ENCODE measurements at regions not wholly inside any gene's neighbourhood (a gene's known extent, or its start where the extent isn't known, plus 50 kb on each side); places are given as distances from the start of the nearest gene placed in this dataset.

DNA sequence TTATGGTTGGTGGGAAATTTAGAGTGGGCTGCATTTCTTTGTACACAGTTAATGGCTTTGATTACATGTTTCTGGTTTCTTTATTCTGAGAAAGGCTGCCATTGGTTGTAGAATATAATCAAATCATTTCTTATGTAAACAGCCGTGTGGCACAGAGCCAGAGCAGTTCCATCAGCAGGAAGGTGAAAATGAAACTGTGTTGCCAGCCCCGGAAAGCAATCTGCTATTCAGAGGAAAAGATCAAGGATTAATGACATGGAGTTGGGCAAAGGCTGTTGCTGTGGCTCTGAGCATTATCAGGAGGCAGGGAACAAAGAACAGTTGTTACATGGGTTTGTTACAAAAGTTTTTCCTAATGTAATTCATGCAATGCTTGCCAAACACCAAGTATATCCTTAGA is 74.2 kb upstream of the ZNF716 start:
- Histone ChIP-seq H3K27me3 (ENCODE audit: control insufficient read depth, insufficient read depth, low read length) (no peaks in the 10 kb centered on the region), H3K4me3 (ENCODE audit: low read depth, low read length) (no peak overlapping the region), H3K36me3 (ENCODE audit: control insufficient read depth, insufficient read depth, low read length) (no peaks in the 10 kb centered on the region)
- DNase-seq (ENCODE audit: low read depth) (no peak), FAIRE-seq (no peak)
- TF ChIP-seq, protein P1, sequence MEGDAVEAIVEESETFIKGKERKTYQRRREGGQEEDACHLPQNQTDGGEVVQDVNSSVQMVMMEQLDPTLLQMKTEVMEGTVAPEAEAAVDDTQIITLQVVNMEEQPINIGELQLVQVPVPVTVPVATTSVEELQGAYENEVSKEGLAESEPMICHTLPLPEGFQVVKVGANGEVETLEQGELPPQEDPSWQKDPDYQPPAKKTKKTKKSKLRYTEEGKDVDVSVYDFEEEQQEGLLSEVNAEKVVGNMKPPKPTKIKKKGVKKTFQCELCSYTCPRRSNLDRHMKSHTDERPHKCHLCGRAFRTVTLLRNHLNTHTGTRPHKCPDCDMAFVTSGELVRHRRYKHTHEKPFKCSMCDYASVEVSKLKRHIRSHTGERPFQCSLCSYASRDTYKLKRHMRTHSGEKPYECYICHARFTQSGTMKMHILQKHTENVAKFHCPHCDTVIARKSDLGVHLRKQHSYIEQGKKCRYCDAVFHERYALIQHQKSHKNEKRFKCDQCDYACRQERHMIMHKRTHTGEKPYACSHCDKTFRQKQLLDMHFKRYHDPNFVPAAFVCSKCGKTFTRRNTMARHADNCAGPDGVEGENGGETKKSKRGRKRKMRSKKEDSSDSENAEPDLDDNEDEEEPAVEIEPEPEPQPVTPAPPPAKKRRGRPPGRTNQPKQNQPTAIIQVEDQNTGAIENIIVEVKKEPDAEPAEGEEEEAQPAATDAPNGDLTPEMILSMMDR (IDR thresholded peaks at IDR 0.05; ENCODE audit: insufficient read depth, low read length, severe bottlenecking): no peak

- Histone ChIP-seq H3K27me3 (ENCODE audit: control insufficient read depth, insufficient read depth, low read length) (no peaks in the 10 kb centered on the region), H3K4me3 (ENCODE audit: low read depth, low read length) (no peak overlapping the region), H3K36me3 (ENCODE audit: control insufficient read depth, insufficient read depth, low read length) (no peaks in the 10 kb centered on the region)
- DNase-seq (ENCODE audit: low read depth): no peak
- FAIRE-seq: no peak
- TF ChIP-seq, protein P1 (IDR thresholded peaks at IDR 0.05; ENCODE audit: insufficient read depth, low read length, severe bottlenecking): no peak
Measured at GRCh38 chr7:57381581-57381980, 68.4 kb upstream of the ZNF716 start.

GRCh38 chr7:57384380-57384779 is 65.6 kb upstream of the ZNF716 start:
- Histone ChIP-seq H3K27me3 (ENCODE audit: control insufficient read depth, insufficient read depth, low read length) (no peaks in the 10 kb centered on the region), H3K4me3 (ENCODE audit: low read depth, low read length) (no peak overlapping the region), H3K36me3 (ENCODE audit: control insufficient read depth, insufficient read depth, low read length) (no peaks in the 10 kb centered on the region)
- no peak for DNase-seq (ENCODE audit: low read depth)
- TF ChIP-seq, protein P1 (IDR thresholded peaks at IDR 0.05; ENCODE audit: insufficient read depth, low read length, severe bottlenecking): no peak
- FAIRE-seq: no peak

DNA sequence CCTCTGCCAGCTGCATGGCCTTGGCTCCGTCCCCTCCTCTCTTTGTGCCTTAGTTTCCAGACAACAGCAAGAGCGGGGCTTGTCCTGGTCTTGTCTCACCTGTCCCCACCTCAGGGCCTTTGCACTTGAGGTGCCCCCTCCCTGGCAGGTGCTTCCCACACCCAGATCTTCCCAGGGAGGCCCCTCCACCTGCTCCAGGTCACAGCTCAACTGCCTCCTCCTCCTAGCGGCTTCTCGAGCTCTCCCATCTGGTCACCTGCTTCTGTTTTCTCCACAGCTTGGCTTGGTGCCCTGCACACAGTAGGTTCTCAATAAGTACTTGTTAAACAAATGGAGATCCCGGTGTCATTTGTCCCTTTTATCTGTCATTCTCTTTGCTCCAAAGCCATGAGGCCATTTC is 64.3 kb upstream of the ZNF716 start:
- TF ChIP-seq, protein P1 (IDR thresholded peaks at IDR 0.05; ENCODE audit: insufficient read depth, low read length, severe bottlenecking): no peak
- Histone ChIP-seq H3K4me3 (ENCODE audit: low read depth, low read length) (no peak overlapping the region), H3K27me3 (ENCODE audit: control insufficient read depth, insufficient read depth, low read length) (no peaks in the 10 kb centered on the region), H3K36me3 (ENCODE audit: control insufficient read depth, insufficient read depth, low read length) (no peaks in the 10 kb centered on the region)
- DNase-seq (ENCODE audit: low read depth) (no peak), FAIRE-seq (no peak)

GRCh38 chr7:57388761-57389160 is 61.2 kb upstream of the ZNF716 start:
- H3K4me3 ChIP-seq (ENCODE audit: low read depth, low read length): no peak overlapping the region
- no peaks in the 10 kb centered on the region for H3K36me3 ChIP-seq (ENCODE audit: control insufficient read depth, insufficient read depth, low read length)
- TF ChIP-seq, protein P1 (IDR thresholded peaks at IDR 0.05; ENCODE audit: insufficient read depth, low read length, severe bottlenecking): no peak
- no peaks in the 10 kb centered on the region for H3K27me3 ChIP-seq (ENCODE audit: control insufficient read depth, insufficient read depth, low read length)
- DNase-seq (ENCODE audit: low read depth): no peak
- FAIRE-seq: no peak

DNA sequence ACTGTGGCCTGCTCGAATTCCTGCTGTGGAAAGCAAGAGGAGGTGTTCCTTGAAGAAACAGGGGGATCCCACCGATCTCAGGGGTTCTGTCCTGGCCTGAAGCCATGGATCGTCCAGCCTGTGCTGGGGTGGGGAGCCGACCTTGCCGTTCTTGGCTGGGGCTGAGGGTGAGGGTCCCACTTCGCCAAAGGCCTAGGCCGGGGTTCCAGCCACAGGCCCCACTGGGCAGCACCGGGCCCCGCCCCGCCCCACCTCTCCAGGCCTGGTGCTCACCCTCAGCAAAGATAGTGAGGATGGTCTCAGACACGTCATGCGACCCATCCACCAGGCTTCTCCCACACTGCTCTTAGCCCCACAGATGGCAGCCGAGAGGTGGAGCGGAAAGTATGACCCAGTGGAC is 51.4 kb upstream of the ZNF716 start:
- DNase-seq (ENCODE audit: low read depth) (no peak), FAIRE-seq (no peak)
- TF ChIP-seq, protein P1 (IDR thresholded peaks at IDR 0.05; ENCODE audit: insufficient read depth, low read length, severe bottlenecking): no peak
- Histone ChIP-seq H3K4me3 (ENCODE audit: low read depth, low read length) (no peak overlapping the region), H3K27me3 (ENCODE audit: control insufficient read depth, insufficient read depth, low read length) (no peaks in the 10 kb centered on the region), H3K36me3 (ENCODE audit: control insufficient read depth, insufficient read depth, low read length) (no peaks in the 10 kb centered on the region)

Data from bronchial epithelial cell (primary cell).